Mucosa of descending colon (tissue), 3 donors: ENCODE measurements at regions not wholly inside any gene's neighbourhood (a gene's known extent, or its start where the extent isn't known, plus 50 kb on each side); places are given as distances from the start of the nearest gene placed in this dataset.

ENCODE experiments used
- ATAC-seq: fragments of 200-7000 bp; cut with Tn5 transposase; one replicate; pipeline ENCODE4 v1.9.1; 2020; ENCODE audit warnings: mild to moderate bottlenecking, moderate library complexity
- DNase-seq, 3 donors: peaks; one replicate each; pipeline ENCODE4 v3.0.0-alpha.2; 2020
- H3K36me3 ChIP-seq: fragments of 200-600 bp; one replicate; pipeline ENCODE4 v1.8.0; 2021; ENCODE audit warnings: low read depth, mild to moderate bottlenecking
- H3K4me1 ChIP-seq: fragments of 200-600 bp; one replicate; pipeline ENCODE4 v1.8.0; 2021; ENCODE audit warnings: low read depth, mild to moderate bottlenecking
- H3K4me3 ChIP-seq: fragments of 200-600 bp; one replicate; pipeline ENCODE4 v1.8.0; 2021; ENCODE audit warnings: mild to moderate bottlenecking
- H3K9me3 ChIP-seq: fragments of 200-600 bp; one replicate; pipeline ENCODE4 v1.8.0; 2021; ENCODE audit warnings: mild to moderate bottlenecking
- intact Hi-C, 2 donors: fragments of 100-400 bp; cut with DNase I in 1 of 2; cut with micrococcal nuclease in 1 of 2; formaldehyde crosslinking; loops; one replicate each; pipeline versions ENCODE4 v1.11.0 to v1.11.1; 2022; cut with DNase I, micrococcal nuclease
- TF ChIP-seq, protein P1 (sequence below): fragments of 200-600 bp; IDR thresholded peaks from one replicate; pipeline ENCODE4 v1.8.0; 2022; ENCODE audit warnings: antibody characterized with exemption, mild to moderate bottlenecking
- donor health status: DM: no; HTN: no; CAD: no; lungs with moderate emphysema.
- donor health status: DM: no; HTN: no; CAD: no.
- donor health status: DM: no; HTN: yes; CAD: no.

GRCh38 chr1:113247782-113248181 is 142.5 kb upstream of the MAGI3 start:
- DNase-seq = no peak
- no peaks in the 10 kb centered on the region for H3K36me3 ChIP-seq
- H3K4me1 ChIP-seq = peaks cover 29% of the 10 kb centered on the region
- peak; percentile 11 for ATAC-seq
- H3K9me3 ChIP-seq = no peaks in the 10 kb centered on the region
- TF ChIP-seq, protein P1, sequence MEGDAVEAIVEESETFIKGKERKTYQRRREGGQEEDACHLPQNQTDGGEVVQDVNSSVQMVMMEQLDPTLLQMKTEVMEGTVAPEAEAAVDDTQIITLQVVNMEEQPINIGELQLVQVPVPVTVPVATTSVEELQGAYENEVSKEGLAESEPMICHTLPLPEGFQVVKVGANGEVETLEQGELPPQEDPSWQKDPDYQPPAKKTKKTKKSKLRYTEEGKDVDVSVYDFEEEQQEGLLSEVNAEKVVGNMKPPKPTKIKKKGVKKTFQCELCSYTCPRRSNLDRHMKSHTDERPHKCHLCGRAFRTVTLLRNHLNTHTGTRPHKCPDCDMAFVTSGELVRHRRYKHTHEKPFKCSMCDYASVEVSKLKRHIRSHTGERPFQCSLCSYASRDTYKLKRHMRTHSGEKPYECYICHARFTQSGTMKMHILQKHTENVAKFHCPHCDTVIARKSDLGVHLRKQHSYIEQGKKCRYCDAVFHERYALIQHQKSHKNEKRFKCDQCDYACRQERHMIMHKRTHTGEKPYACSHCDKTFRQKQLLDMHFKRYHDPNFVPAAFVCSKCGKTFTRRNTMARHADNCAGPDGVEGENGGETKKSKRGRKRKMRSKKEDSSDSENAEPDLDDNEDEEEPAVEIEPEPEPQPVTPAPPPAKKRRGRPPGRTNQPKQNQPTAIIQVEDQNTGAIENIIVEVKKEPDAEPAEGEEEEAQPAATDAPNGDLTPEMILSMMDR = no peak
- H3K4me3 ChIP-seq = no peak overlapping the region
- intact Hi-C loops = no loop called here

GRCh38 chr1:113248494-113248893 is 141.8 kb upstream of the MAGI3 start:
- ATAC-seq = peak; percentile 50
- DNase-seq = peak in 1 of 3 donors; percentile 49
- Histone ChIP-seq H3K36me3 (no peaks in the 10 kb centered on the region), H3K4me1 (peaks cover 26% of the 10 kb centered on the region), H3K9me3 (no peaks in the 10 kb centered on the region), H3K4me3 (no peak overlapping the region)
- intact Hi-C loops = no loop called here
- TF ChIP-seq, protein P1 = no peak

DNA sequence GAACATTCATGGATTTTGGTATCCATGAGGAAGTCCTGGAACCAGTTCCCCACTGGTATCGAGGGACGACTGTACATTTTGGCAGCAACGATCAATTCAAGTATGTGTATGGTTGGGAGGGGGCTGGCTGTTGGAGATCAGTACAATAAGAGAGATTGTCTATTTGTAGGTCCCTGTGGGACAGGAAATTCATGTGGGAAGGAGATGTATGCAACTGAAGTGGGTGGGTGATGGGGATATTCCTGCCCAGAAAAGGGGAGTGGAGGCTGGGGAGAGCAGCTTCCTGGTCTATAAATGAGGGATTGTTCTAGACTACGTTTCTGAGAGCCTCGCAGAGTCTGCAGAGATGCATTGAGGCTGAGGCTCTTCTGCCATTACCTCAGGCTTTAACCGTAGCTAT is 140.2 kb upstream of the MAGI3 start:
- H3K4me3 ChIP-seq = no peak overlapping the region
- ATAC-seq = no peak
- TF ChIP-seq, protein P1 = no peak
- H3K9me3 ChIP-seq = no peaks in the 10 kb centered on the region
- DNase-seq = no peak
- intact Hi-C loops = no loop called here
- peaks cover 26% of the 10 kb centered on the region for H3K4me1 ChIP-seq
- no peaks in the 10 kb centered on the region for H3K36me3 ChIP-seq

GRCh38 chr1:113252166-113252565 is 138.1 kb upstream of the MAGI3 start:
- TF ChIP-seq, protein P1 = no peak
- DNase-seq = no peak
- intact Hi-C loops = no loop called here

GRCh38 chr1:113253187-113253586 is 137.1 kb upstream of the MAGI3 start:
- Histone ChIP-seq H3K9me3 (no peaks in the 10 kb centered on the region), H3K4me1 (peaks cover 28% of the 10 kb centered on the region), H3K4me3 (no peak overlapping the region), H3K36me3 (no peaks in the 10 kb centered on the region)
- TF ChIP-seq, protein P1 = no peak
- DNase-seq = peak in 1 of 3 donors; percentile 65
- peak; percentile 83 for ATAC-seq
- intact Hi-C loops = no loop called here

More at GRCh38 chr1:113252166-113252565, 138.1 kb upstream of the MAGI3 start:
- ATAC-seq = no peak
- H3K4me3 ChIP-seq = no peak overlapping the region
- H3K4me1 ChIP-seq = peaks cover 35% of the 10 kb centered on the region
- no peaks in the 10 kb centered on the region for H3K36me3 ChIP-seq
- H3K9me3 ChIP-seq = no peaks in the 10 kb centered on the region

DNA sequence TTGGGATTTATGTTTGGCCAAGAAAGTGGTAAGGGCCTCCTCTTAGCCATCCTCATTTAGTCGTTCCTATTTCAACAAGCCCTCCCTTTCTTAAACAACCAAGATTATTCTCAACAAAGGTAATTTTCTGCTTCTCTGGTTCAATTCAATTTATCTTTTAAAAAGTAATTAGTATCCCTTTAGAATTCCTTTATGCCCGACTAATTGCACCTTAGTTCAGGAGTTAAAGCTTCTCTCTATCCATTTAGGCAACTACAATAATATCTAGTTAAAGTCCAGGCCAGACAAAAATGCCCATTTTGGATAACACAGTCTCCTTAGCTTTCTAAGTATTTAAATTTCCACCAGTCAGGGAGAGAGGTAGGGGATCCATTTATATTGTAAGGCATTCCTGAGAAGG is 136.7 kb upstream of the MAGI3 start:
- no peak for DNase-seq
- no peak for ATAC-seq
- H3K9me3 ChIP-seq = no peaks in the 10 kb centered on the region
- intact Hi-C loops = no loop called here
- TF ChIP-seq, protein P1 = no peak
- no peaks in the 10 kb centered on the region for H3K36me3 ChIP-seq
- peaks cover 28% of the 10 kb centered on the region for H3K4me1 ChIP-seq
- no peak overlapping the region for H3K4me3 ChIP-seq
